B cell (primary cell): ENCODE measurements at regions not wholly inside any gene's neighbourhood (a gene's known extent, or its start where the extent isn't known, plus 50 kb on each side); places are given as distances from the start of the nearest gene placed in this dataset.

Experiments
- ATAC-seq: fragments of 200-7000 bp; cut with Tn5 transposase; one replicate; pipeline ENCODE4 v1.10.0; 2021; ENCODE audit warnings: low read depth, mild to moderate bottlenecking, moderate number of reproducible peaks, moderate library complexity
- CTCF ChIA-PET: fragments of 350-600 bp; sonication (Branson Sonifier 250); formaldehyde crosslinking; loops from one replicate; lab custom pipeline; 2021; ENCODE audit warnings: antibody characterized with exemption, inconsistent platforms; lab: Charles Lee
- POLR2A ChIA-PET: fragments of 350-600 bp; sonication (Branson Sonifier 250); formaldehyde crosslinking; loops from one replicate; lab custom pipeline; 2021; ENCODE audit warnings: antibody characterized with exemption; lab: Charles Lee
- DNase-seq: peaks from one replicate; pipeline ENCODE4 v3.0.0; 2013
- H2AFZ ChIP-seq: 2 replicates; pipeline ENCODE4 v1.6.1; 2012; ENCODE audit warnings: mild to moderate bottlenecking, low read depth, low read length; ENCODE audit not compliant: insufficient read depth, poor library complexity, severe bottlenecking
- H3K27ac ChIP-seq, 2 donors: 1 replicate in 1 of 2; 2 replicates in 1 of 2; pipeline ENCODE4 v1.5.1; 2012 to 2013; ENCODE audit warnings: low read length in 2 of 2, mild to moderate bottlenecking in 2 of 2, moderate library complexity in 1 of 2
- H3K27me3 ChIP-seq, 4 experiments: fragments of 200-600 bp in 1 of 4; sonication (generic) in 1 of 4; replicated peaks in 1 of 4; 1 replicate in 2 of 4; 2 replicates in 2 of 4; pipeline versions ENCODE4 v1.6.1 to v1.7.0; 2013 to 2016; ENCODE audit warnings: low read length in 3 of 4, mild to moderate bottlenecking in 2 of 4, mixed read lengths in 1 of 4, moderate library complexity in 1 of 4; ENCODE audit not compliant: insufficient read depth in 4 of 4, control insufficient read depth in 3 of 4; ENCODE audit errors: control extremely low read depth in 1 of 4
- H3K36me3 ChIP-seq, 2 experiments: replicated peaks in 1 of 2; 1 replicate in 1 of 2; 2 replicates in 1 of 2; pipeline versions ENCODE4 v1.6.1 to v1.7.1; 2013; ENCODE audit warnings: low read length in 1 of 2; ENCODE audit not compliant: insufficient read depth in 2 of 2, control insufficient read depth in 1 of 2; ENCODE audit errors: control extremely low read depth in 1 of 2, extremely low read depth in 1 of 2
- H3K4me1 ChIP-seq, 2 donors: fragments of 200-600 bp in 1 of 2; sonication (generic) in 1 of 2; 1 replicate in 1 of 2; 2 replicates in 1 of 2; pipeline versions ENCODE4 v1.5.1 to v1.6.1; 2013 to 2017; ENCODE audit warnings: low read length in 2 of 2; ENCODE audit not compliant: control insufficient read depth in 2 of 2, insufficient read depth in 2 of 2
- H3K4me2 ChIP-seq: replicated peaks from 2 replicates; pipeline ENCODE3; 2012; ENCODE audit warnings: mild to moderate bottlenecking, low read depth, low read length; ENCODE audit not compliant: poor library complexity, severe bottlenecking
- H3K4me3 ChIP-seq, 5 experiments: fragments of 200-600 bp in 1 of 5; sonication (generic) in 1 of 5; 1 replicate in 3 of 5; 2 replicates in 2 of 5; pipeline versions ENCODE4 v1.5.1 to v1.7.0; 2011 to 2016; ENCODE audit warnings: low read length in 4 of 5, mild to moderate bottlenecking in 4 of 5, low read depth in 2 of 5, control low read depth in 1 of 5, moderate library complexity in 1 of 5; ENCODE audit not compliant: insufficient read depth in 1 of 5; ENCODE audit errors: control extremely low read depth in 1 of 5, extremely low read depth in 1 of 5
- H3K79me2 ChIP-seq: fragments of 200-600 bp; sonication (generic); one replicate; pipeline ENCODE4 v1.6.0; 2016; ENCODE audit warnings: low read length; ENCODE audit not compliant: control insufficient read depth, insufficient read depth
- H3K9ac ChIP-seq: fragments of 200-600 bp; sonication (generic); 2 replicates; pipeline ENCODE4 v1.6.1; 2017; ENCODE audit warnings: mild to moderate bottlenecking, low read length, moderate library complexity
- H3K9me3 ChIP-seq, 3 donors: one replicate each; pipeline versions ENCODE4 v1.6.1 to v1.7.1; 2013; ENCODE audit warnings: low read length in 2 of 3; ENCODE audit not compliant: control insufficient read depth in 2 of 3, insufficient read depth in 1 of 3; ENCODE audit errors: control extremely low read depth in 1 of 3
- H4K20me1 ChIP-seq: 2 replicates; pipeline ENCODE4 v1.6.0; 2012; ENCODE audit warnings: mild to moderate bottlenecking, low read length; ENCODE audit not compliant: insufficient read depth, control insufficient read depth, poor library complexity, severe bottlenecking
- H3K27ac Mint-ChIP-seq: one replicate; pipeline ENCODE4 v1.8.0; 2021; ENCODE audit warnings: mixed read lengths
- H3K27me3 Mint-ChIP-seq: one replicate; pipeline ENCODE4 v1.8.0; 2021; ENCODE audit warnings: mixed read lengths
- H3K4me1 Mint-ChIP-seq: one replicate; pipeline ENCODE4 v1.8.0; 2021; ENCODE audit warnings: mixed read lengths
- H3K4me3 Mint-ChIP-seq: one replicate; pipeline ENCODE4 v1.8.0; 2021; ENCODE audit warnings: mixed read lengths
- H3K9me3 Mint-ChIP-seq: one replicate; pipeline ENCODE4 v1.8.0; 2022; ENCODE audit warnings: mixed read lengths; ENCODE audit not compliant: insufficient read depth
- CTCF ChIP-seq: fragments of 200-600 bp; IDR thresholded peaks from one replicate; pipeline ENCODE4 v1.8.0; 2022; ENCODE audit warnings: antibody characterized with exemption, mild to moderate bottlenecking
- EZH2 ChIP-seq: IDR thresholded peaks from 2 replicates; pipeline ENCODE4 v1.6.1; 2012; ENCODE audit warnings: borderline replicate concordance, low read depth, mild to moderate bottlenecking, moderate library complexity, low read length; ENCODE audit not compliant: insufficient read depth, poor library complexity, severe bottlenecking
- WGBS: methylation state at CpG from one replicate; pipeline ENCODE4 v1.1.5; 2013; ENCODE audit warnings: missing lambda C conversion rate; ENCODE audit not compliant: insufficient coverage; 5-methylcytosine and 5-hydroxymethylcytosine counted together
- intact Hi-C: fragments of 100-400 bp; cut with micrococcal nuclease; formaldehyde crosslinking; loops from one replicate; pipeline ENCODE4 v1.10.0; 2022

GRCh38 chr6:4599924-4600323, 176.3 kb upstream of the CDYL start:
- no peaks in the 10 kb centered on the region for H3K9me3 Mint-ChIP-seq
- DNase-seq: no peak
- no peak overlapping the region for H3K27ac Mint-ChIP-seq
- H3K9ac ChIP-seq: no peak overlapping the region
- intact Hi-C loops: no loop called here
- H4K20me1 ChIP-seq: no peaks in the 10 kb centered on the region
- no peak for TF ChIP-seq CTCF
- TF ChIP-seq EZH2: no peak
- ATAC-seq: no peak
- CTCF ChIA-PET: no interaction called here
- no peak overlapping the region for H3K4me2 ChIP-seq
- peaks cover 24% of the 10 kb centered on the region for H3K27me3 Mint-ChIP-seq
- H3K27ac ChIP-seq: no peak overlapping the region
- H3K36me3 ChIP-seq: no peaks in the 10 kb centered on the region
- H3K79me2 ChIP-seq: no peaks in the 10 kb centered on the region
- H3K27me3 ChIP-seq: peaks cover 0 to 2% (median 0%) of the 10 kb centered on the region in 4 experiments
- H3K4me3 ChIP-seq: no peak overlapping the region
- POLR2A ChIA-PET: no interaction called here
- H3K4me1 Mint-ChIP-seq: no peaks in the 10 kb centered on the region
- H3K9me3 ChIP-seq: peaks cover 0 to 4% (median 0%) of the 10 kb centered on the region in 3 donors
- H3K4me3 Mint-ChIP-seq: no peak overlapping the region
- no peaks in the 10 kb centered on the region for H3K4me1 ChIP-seq
- no peak overlapping the region for H2AFZ ChIP-seq
- 100% methylated on average over 2 of the region's 2 CpGs for WGBS

GRCh38 chr6:4598384-4598995, 177.7 kb upstream of the CDYL start:
- ATAC-seq: no peak
- DNase-seq: no peak
- Histone ChIP-seq H3K27me3 (peaks cover 0 to 2% (median 0%) of the 10 kb centered on the region in 4 experiments), H3K4me2 (no peak overlapping the region), H3K36me3 (no peaks in the 10 kb centered on the region), H3K4me1 (no peaks in the 10 kb centered on the region), H3K4me3 (no peak overlapping the region), H4K20me1 (no peaks in the 10 kb centered on the region), H3K9me3 (peaks cover 0 to 4% (median 0%) of the 10 kb centered on the region in 3 donors), H2AFZ (no peak overlapping the region), H3K27ac (no peak overlapping the region), H3K9ac (no peak overlapping the region), H3K79me2 (no peaks in the 10 kb centered on the region)
- no peak overlapping the region for H3K4me3 Mint-ChIP-seq
- H3K27me3 Mint-ChIP-seq: peaks cover 23% of the 10 kb centered on the region
- no peaks in the 10 kb centered on the region for H3K4me1 Mint-ChIP-seq
- ChIA-PET POLR2A (no interaction called here), CTCF (no interaction called here)
- TF ChIP-seq EZH2 (no peak), CTCF (no peak)
- H3K9me3 Mint-ChIP-seq: no peaks in the 10 kb centered on the region
- H3K27ac Mint-ChIP-seq: no peak overlapping the region
- WGBS: 86% methylated on average over 2 of the region's 4 CpGs
- intact Hi-C loops: no loop called here
